ENCODE measurements at regions not wholly inside any gene's neighbourhood (a gene's known extent, or its start where the extent isn't known, plus 50 kb on each side); places are given as distances from the start of the nearest gene placed in this dataset.

GRCh38 chr10:44008917-44009709 is 360.4 kb upstream of the ZNF32 start:
- TF ChIP-seq CTCF (IDR thresholded peaks at IDR 0.05) = no peak
- no peak for TF ChIP-seq POLR2A (IDR thresholded peaks at IDR 0.05)
